ENCODE measurements at regions not wholly inside any gene's neighbourhood (a gene's known extent, or its start where the extent isn't known, plus 50 kb on each side); places are given as distances from the start of the nearest gene placed in this dataset.
"Not testable (repeated sequence)": the region's sequence is repeated elsewhere in the genome, so short reads cannot be mapped to it uniquely, and the experiment has no call there.

DNA sequence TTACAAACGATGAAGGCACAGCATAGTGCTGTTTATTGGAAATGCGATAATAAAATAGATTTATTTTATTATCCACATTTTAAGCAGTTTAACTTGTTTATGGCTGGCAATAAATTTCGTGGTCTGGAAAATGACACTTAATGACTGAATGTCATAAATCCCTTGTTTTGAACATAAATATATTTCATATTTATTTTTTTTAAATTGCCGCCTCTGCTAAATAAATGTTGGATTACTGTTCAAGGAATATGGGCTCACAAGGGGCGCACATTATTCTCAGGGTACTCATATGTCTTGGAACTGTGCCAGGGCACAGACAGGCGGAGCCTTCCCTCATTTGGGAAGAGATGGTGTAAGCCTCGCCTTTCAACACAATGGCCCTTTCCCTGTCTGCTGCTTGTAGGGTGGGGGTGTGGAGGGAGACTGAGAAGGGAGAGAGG lies 134.3 kb downstream of the PXDC1 start:
- no peak for DNase-seq

GRCh38 chr6:3616565-3617176 lies 134.8 kb downstream of the PXDC1 start:
- no peak for DNase-seq

GRCh38 chr6:3615391-3616380 lies 135.8 kb downstream of the PXDC1 start:
- no peak for DNase-seq

GRCh38 chr6:3614918-3615317 lies 136.6 kb downstream of the PXDC1 start:
- no peak for DNase-seq

DNA sequence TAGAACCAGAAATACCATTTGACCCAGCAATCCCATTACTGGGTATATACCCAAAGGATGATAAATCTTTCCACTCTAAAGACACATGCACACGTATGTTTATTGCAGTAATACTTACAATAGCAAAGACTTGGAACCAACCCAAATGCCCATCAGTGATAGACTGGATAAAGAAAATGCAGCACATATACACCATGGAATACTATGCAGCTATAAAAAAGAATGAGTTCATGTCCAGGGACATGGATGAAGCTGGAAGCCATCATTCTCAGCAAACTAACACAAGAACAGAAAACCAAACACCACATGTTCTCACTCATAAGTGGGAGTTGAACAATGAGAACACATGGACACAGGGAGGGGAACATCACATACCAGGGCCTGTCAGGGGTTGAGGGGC lies 137.9 kb downstream of the PXDC1 start:
- not testable (repeated sequence) for DNase-seq

- DNase-seq: peak; percentile 57
Measured at GRCh38 chr6:3612341-3613041, 139.0 kb downstream of the PXDC1 start.

- DNase-seq: no peak
Measured at GRCh38 chr6:3610921-3611320, 140.6 kb downstream of the PXDC1 start.

- peak; percentile 54 for DNase-seq
Measured at GRCh38 chr6:3610206-3610605, 141.3 kb downstream of the PXDC1 start.

DNA sequence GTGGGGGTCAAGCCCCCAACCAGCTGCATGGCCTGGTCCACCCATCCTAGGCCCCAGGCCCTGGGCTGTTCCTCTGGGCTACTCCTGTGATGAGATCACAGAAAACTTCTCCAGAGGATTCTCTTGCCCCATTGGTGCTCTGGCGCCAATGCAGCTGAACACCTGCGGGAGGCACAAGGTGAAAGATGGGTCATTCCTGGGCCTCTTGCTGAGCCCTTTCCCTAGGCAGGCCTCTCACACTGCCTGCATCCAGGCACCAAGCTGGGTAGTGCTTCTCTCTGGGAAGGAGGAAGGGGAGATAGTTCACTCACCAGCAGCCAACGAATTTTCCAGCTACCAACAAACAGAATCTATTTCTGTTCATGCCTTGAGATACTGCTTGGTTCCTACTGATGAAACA lies 142.1 kb downstream of the PXDC1 start:
- no peak for DNase-seq

- peak; percentile 82 for DNase-seq
Measured at GRCh38 chr6:3608159-3608558, 143.4 kb downstream of the PXDC1 start.

DNA sequence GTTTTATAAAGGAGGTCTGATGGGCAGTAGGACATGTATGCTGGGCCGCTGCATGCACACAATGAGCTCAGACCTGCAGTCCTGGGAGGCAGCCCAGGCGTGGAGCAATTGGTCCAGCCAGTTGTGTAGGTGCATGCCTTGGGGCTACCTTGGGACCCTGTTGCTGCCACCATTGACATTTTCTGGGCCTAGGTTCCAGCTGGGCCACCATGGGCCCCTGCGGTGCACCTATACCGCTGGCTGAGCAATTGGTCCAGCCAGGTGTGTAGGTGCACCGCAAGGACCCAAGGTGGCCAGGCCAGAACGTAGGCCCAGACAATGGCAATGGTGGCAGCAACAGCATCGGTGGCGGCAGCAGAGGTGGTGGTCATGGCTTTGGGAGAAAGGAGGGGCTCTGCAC lies 143.9 kb downstream of the PXDC1 start:
- DNase-seq: no peak

DNA sequence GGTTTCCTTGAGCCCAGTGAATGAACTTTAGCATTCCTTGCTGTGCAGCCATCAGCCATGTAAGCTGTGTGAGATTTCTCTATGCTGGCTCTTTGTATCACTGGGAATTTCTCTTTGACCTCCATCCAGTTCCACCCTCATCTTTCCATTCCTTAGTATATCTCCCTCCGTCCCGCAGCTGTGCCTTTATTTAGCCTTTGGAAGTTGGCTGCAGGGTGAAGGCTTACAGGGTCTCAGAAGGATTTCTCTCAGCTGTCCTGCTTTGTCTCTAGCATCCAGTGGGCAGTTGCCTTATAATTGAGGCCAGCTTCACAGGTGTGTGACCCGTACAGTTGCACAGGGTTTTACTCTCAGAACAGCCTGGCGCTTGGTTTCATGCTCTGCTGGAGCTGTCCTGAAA lies 144.3 kb downstream of the PXDC1 start:
- no peak for DNase-seq

- DNase-seq: no peak
Measured at GRCh38 chr6:3603340-3604130, 146.7 kb upstream of the SLC22A23 start.

- DNase-seq: no peak
Measured at GRCh38 chr6:3601570-3601969, 144.7 kb upstream of the SLC22A23 start.

DNA sequence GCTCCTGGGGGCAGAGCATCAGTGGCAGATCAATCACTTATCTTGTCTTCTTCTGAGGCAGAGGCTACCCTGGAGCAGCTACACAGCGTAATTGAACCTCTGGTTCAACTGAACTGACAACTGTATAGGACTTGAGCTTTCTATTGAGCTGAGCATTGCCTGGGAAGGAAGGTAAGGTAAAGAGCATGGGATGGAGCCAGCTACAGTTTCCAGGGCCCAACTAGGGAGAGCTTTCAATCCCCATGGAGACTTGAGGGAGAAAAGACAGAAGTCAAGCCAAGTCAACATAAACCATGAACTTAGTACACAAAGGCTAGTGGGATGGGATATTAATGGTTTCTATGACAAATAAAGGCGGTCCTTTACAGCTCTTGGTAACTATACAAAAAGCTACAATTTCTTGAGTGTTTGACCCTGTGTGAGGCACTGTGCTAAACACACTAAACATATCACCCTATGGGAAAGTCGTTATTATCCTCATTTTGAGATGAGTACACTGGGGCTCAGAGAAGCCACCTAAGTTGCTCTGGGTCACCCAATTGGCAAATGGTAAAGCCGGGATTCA lies 140.7 kb upstream of the SLC22A23 start:
- no peak for DNase-seq

DNA sequence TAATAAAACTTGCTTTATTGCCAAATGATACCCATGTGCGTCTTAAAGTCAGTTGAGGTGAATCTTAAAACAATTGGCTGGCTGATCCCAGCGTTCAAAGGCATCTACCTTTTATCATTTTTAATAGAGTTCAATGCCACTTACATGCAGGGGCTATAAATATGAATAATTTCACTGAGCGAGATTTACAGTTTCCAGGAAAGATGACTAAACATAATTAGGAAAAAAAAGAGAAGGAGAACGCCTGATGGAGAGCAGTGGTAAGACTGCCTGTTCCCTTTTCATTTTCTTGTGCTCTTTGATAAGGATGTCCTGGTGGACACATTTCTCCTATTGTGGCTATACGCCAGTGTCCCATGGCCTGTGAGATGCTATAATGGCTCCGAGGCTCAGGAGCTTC lies 139.9 kb upstream of the SLC22A23 start:
- DNase-seq: no peak

DNA sequence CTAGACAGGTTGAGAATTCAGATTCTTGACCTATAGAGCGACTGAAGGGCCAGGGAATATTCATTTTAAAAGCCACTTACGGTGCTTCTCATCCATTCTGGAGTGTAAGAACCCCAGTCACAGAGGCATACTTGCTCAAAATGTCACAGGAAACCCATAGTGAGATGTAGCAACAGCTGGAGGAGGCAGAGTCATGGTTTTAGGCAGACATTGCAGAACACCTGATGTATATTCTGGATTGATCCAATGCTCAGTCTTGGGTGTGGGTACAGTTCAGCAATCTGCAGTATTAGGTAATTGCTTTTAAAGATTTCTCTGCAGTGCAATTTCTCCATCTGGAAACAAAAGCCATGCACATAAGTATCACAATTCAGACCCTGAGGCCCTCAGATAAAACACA lies 137.4 kb upstream of the SLC22A23 start:
- no peak for DNase-seq

- no peak for DNase-seq
Measured at GRCh38 chr6:3593161-3593560, 136.3 kb upstream of the SLC22A23 start.

DNA sequence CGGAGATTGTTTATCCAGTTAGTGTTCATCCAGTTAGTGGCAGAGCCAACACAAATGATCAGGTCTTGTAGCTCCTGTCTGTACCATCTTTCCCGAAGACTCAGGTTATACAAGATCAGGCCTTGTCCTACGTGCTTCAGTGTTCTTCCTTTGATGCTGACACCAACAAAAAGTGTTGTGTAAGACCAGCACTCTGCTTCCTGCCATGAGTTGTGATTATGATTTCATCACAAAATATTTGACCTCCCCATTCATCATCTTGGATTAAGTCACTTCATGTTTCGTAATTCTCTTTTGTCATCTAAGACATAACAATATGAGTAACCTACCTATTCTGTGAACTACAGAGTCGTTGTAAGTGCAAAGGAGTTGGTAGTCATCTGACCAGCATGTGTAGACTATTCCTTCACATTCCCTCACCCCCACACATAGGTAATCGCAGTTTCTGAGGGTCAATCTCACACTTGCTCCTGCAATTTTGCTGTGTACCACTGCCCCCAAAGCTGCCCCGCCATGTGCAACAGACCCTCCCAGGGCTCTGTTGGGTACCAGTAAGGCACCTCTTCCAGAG lies 135.6 kb upstream of the SLC22A23 start:
- DNase-seq: peak; percentile 63

GRCh38 chr6:3591970-3592369 lies 135.1 kb upstream of the SLC22A23 start:
- no peak for DNase-seq

GRCh38 chr6:3587660-3588059 lies 130.8 kb upstream of the SLC22A23 start:
- no peak for DNase-seq

- no peak for DNase-seq
Measured at GRCh38 chr6:3585320-3585935, 128.6 kb upstream of the SLC22A23 start.
